GM23248 (cell line): ENCODE measurements at regions not wholly inside any gene's neighbourhood (a gene's known extent, or its start where the extent isn't known, plus 50 kb on each side); places are given as distances from the start of the nearest gene placed in this dataset.

Experiments used
- EZH2 ChIP-seq: fragments of 200-600 bp; sonication (generic); IDR thresholded peaks from 2 replicates; pipeline ENCODE4 v1.6.1; 2018; ENCODE audit warnings: antibody characterized with exemption, mild to moderate bottlenecking; ENCODE audit not compliant: insufficient read depth, poor library complexity, severe bottlenecking
- EZH2phosphoT487 ChIP-seq: fragments of 200-600 bp; sonication (generic); IDR thresholded peaks from 2 replicates; pipeline ENCODE4 v1.6.1; 2018; ENCODE audit warnings: antibody characterized with exemption, moderate library complexity, mild to moderate bottlenecking, low read depth; ENCODE audit not compliant: insufficient read depth

GRCh38 chr5:62208218-62208852 is 97.7 kb upstream of the KIF2A start:
- TF ChIP-seq EZH2phosphoT487, result no peak
- TF ChIP-seq EZH2, result no peak
